Psoas muscle (tissue), 7 donors: ENCODE measurements at regions not wholly inside any gene's neighbourhood (a gene's known extent, or its start where the extent isn't known, plus 50 kb on each side); places are given as distances from the start of the nearest gene placed in this dataset.

Experiments
- ATAC-seq, 4 donors: fragments of 200-7000 bp; cut with Tn5 transposase; one replicate each; pipeline ENCODE4 v1.9.1; 2020; ENCODE audit warnings: moderate library complexity in 3 of 4, mild to moderate bottlenecking in 2 of 4
- DNase-seq, 2 donors: peaks; one replicate each; pipeline ENCODE4 v3.0.0-alpha.2; 2020
- H3K27ac ChIP-seq: fragments of 200-600 bp; one replicate; pipeline ENCODE4 v1.8.0; 2022
- H3K27me3 ChIP-seq, 3 donors: fragments of 200-600 bp in 1 of 3; one replicate each; pipeline versions ENCODE4 v1.6.1 to v1.8.0; 2013 to 2022; ENCODE audit warnings: low read length in 2 of 3, mild to moderate bottlenecking in 2 of 3, moderate library complexity in 1 of 3; ENCODE audit not compliant: insufficient read depth in 3 of 3
- H3K36me3 ChIP-seq, 2 donors: fragments of 200-600 bp in 1 of 2; one replicate each; pipeline versions ENCODE4 v1.6.1 to v1.8.0; 2013 to 2022; ENCODE audit warnings: low read depth in 1 of 2, mild to moderate bottlenecking in 1 of 2, moderate library complexity in 1 of 2; ENCODE audit not compliant: insufficient read depth in 1 of 2
- H3K4me1 ChIP-seq: fragments of 200-600 bp; one replicate; pipeline ENCODE4 v1.8.0; 2022
- H3K4me3 ChIP-seq: fragments of 200-600 bp; one replicate; pipeline ENCODE4 v1.8.0; 2022; ENCODE audit warnings: mild to moderate bottlenecking
- H3K9me3 ChIP-seq: fragments of 200-600 bp; one replicate; pipeline ENCODE4 v1.8.0; 2022
- WGBS, 3 donors: extraction: QIAGEN DNeasy Blood & Tissue Kit; methylation state at CpG; one replicate each; pipeline versions ENCODE4 v1.1.6 to v1.1.7; 2013; 5-methylcytosine and 5-hydroxymethylcytosine counted together
- intact Hi-C, 2 donors: fragments of 100-400 bp; cut with DNase I; formaldehyde crosslinking; loops; one replicate each; pipeline versions ENCODE4 v1.11.0 to v1.14.2; 2022
- TF ChIP-seq, protein P1 (sequence below): fragments of 200-600 bp; IDR thresholded peaks from one replicate; pipeline ENCODE4 v1.8.0; 2022; ENCODE audit warnings: antibody characterized with exemption
- donor health status: healthy with polysubstance abuse.
- donor health status: DM: no; HTN: no; CAD: no; lungs with moderate emphysema.
- donor health status: Bipolar disorder and iron deficiency.
- donor health status: healthy.
- donor health status: DM: yes; HTN: yes; CAD: no.
- donor health status: DM: no; HTN: no; CAD: no.
- donor health status: DM: yes; HTN: yes; CAD: no.

DNA sequence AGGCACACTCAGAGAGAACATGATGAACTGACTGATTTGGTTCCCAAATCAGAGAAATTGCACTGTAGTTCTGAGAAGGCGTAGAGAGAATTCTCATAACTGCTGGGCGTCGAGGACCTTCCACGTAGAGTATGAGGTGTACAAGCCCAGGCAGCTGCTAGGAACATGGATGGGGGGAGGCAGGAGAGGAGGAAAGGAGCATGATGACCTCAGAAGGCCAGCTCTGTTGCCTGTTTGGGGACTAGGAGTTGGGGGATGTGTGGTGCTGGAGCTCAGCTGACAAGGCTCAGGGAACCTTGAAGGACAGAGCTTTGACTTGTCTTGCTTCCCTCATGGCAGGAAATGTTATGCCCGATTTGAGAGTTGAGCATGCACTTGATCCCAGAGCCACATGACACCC is 485.4 kb downstream of the IRX1 start:
- Histone ChIP-seq H3K36me3 (no peaks in the 10 kb centered on the region), H3K4me1 (no peaks in the 10 kb centered on the region), H3K4me3 (no peak overlapping the region), H3K27me3 (no peaks in the 10 kb centered on the region), H3K27ac (no peak overlapping the region), H3K9me3 (no peaks in the 10 kb centered on the region)
- TF ChIP-seq, protein P1, sequence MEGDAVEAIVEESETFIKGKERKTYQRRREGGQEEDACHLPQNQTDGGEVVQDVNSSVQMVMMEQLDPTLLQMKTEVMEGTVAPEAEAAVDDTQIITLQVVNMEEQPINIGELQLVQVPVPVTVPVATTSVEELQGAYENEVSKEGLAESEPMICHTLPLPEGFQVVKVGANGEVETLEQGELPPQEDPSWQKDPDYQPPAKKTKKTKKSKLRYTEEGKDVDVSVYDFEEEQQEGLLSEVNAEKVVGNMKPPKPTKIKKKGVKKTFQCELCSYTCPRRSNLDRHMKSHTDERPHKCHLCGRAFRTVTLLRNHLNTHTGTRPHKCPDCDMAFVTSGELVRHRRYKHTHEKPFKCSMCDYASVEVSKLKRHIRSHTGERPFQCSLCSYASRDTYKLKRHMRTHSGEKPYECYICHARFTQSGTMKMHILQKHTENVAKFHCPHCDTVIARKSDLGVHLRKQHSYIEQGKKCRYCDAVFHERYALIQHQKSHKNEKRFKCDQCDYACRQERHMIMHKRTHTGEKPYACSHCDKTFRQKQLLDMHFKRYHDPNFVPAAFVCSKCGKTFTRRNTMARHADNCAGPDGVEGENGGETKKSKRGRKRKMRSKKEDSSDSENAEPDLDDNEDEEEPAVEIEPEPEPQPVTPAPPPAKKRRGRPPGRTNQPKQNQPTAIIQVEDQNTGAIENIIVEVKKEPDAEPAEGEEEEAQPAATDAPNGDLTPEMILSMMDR: no peak
- 75 to 84% (median 80%) methylated on average over 5 of the region's 5 CpGs for WGBS, 3 donors
- no peak for DNase-seq
- ATAC-seq: no peak
- intact Hi-C loops: no loop called here

DNA sequence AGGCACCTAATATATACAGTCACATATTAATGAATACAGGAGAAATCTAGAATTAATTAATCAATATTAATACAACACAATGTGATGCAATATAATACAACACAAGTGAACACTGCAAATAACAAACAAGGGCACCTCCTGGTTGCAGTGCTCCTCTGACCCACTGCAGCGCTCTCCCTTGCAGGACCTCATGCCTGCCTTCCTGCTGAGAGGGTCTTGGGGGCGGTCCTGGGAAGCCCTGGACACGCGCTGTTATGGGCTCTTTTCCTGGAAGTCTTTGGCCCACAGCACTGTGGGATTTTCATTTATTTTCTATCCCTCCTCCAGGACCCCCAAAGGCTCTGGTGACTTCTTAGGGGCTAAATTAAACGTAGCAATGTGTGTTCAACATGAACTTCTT is 485.8 kb downstream of the IRX1 start:
- Histone ChIP-seq H3K36me3 (no peaks in the 10 kb centered on the region), H3K27me3 (no peaks in the 10 kb centered on the region), H3K9me3 (no peaks in the 10 kb centered on the region), H3K27ac (no peak overlapping the region), H3K4me3 (no peak overlapping the region), H3K4me1 (no peaks in the 10 kb centered on the region)
- DNase-seq (no peak), ATAC-seq (no peak)
- TF ChIP-seq, protein P1: no peak
- WGBS, 3 donors: 54 to 66% (median 63%) methylated on average over 5 of the region's 5 CpGs
- intact Hi-C loops: no loop called here

DNA sequence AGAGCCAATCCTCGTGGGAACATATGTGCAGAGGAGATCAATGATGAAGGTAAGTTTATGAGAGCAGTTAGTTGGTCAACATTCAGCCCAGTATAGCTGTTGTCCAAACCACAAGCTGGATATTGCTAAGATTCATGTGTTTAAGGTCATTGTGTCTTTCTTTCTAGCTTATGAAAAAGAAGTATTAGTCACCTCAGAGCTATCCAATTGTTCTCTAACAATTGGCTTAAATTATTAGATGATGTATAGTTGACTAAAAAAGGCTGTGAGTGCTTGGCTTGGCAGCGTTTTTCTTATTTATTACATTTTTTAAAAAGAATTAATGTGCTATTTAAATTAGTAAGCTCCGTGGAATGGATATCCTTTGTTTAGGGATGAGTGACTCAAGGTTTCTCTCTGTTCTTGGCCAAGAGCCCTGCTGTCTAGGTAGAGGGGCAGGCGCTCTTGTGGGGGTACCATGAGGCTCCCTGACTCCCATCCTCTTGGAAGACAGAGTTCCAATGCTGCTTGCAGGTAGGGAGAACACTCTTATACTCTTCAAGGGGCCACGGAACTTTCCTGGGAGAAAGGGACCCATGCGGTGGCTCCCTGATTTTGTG is 487.4 kb downstream of the IRX1 start:
- TF ChIP-seq, protein P1: no peak

DNA sequence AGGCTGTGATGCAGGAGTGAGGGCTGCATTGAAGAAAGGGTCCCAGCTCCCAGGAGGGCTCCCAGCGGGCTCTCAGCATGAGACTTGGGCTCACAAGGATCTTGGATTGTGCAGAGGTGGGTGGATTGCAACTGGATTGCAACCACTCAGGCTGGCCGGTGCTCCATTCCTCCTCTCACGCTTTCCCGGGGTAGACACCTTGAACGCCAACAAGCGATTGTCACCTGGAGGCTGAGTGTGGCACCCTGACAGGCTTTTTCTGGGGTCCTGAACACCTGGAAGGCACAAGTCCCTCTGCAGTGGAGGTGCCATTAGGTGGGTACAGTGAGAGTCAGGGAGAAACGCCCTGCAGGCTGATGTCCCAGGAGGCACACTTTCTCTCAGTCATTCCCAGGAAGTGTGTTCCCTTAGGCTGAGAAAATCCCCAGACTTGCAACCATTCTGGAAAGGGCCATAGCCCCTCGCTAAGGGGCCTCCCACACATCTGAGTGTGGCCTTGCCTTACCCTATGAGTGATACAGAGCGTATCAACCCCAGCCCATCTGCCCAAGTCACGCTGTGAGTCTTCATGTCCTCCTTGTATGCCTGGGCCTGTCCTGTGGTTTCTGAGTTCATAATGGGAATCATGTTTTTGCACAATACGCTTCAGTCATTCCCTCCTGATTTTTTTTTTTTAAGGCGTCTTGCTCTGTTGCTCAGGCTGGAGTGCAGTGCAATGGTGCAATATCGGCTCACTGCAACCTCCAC is 488.1 kb downstream of the IRX1 start:
- TF ChIP-seq, protein P1: no peak

More for the DNA sequence above, 487.4 kb downstream of the IRX1 start:
- DNase-seq (no peak), ATAC-seq (no peak)
- Histone ChIP-seq H3K4me3 (no peak overlapping the region), H3K27ac (no peak overlapping the region), H3K27me3 (no peaks in the 10 kb centered on the region), H3K36me3 (no peaks in the 10 kb centered on the region), H3K4me1 (no peaks in the 10 kb centered on the region), H3K9me3 (no peaks in the 10 kb centered on the region)
- intact Hi-C loops: no loop called here
- WGBS, 3 donors: 75 to 86% (median 80%) methylated on average over 6 of the region's 6 CpGs

More for the DNA sequence above, 488.1 kb downstream of the IRX1 start:
- H3K27ac ChIP-seq: no peak overlapping the region
- ATAC-seq (no peak), DNase-seq (no peak)
- no peaks in the 10 kb centered on the region for H3K27me3 ChIP-seq
- H3K36me3 ChIP-seq: no peaks in the 10 kb centered on the region
- H3K9me3 ChIP-seq: no peaks in the 10 kb centered on the region
- no peak overlapping the region for H3K4me3 ChIP-seq
- WGBS, 3 donors: 85 to 91% (median 88%) methylated on average over 13 of the region's 13 CpGs
- intact Hi-C loops: no loop called here
- H3K4me1 ChIP-seq: no peaks in the 10 kb centered on the region
